GM19463 (cell line): ENCODE measurements at regions not wholly inside any gene's neighbourhood (a gene's known extent, or its start where the extent isn't known, plus 50 kb on each side); places are given as distances from the start of the nearest gene placed in this dataset.
"Not testable (repeated sequence)": the region's sequence is repeated elsewhere in the genome, so short reads cannot be mapped to it uniquely, and the experiment has no call there.

ENCODE experiments used
- ATAC-seq: cut with Tn5 transposase; IDR thresholded peaks from one replicate; pipeline ENCODE4 v1.9.1; 2021; ENCODE audit warnings: mild to moderate bottlenecking, moderate library complexity; ENCODE audit not compliant: unreplicated experiment

- ATAC-seq: no peak
Observed at GRCh38 chr2:4803396-4803795, 888.8 kb upstream of the SOX11 start.

GRCh38 chr2:4814137-4814536, 878.0 kb upstream of the SOX11 start:
- ATAC-seq: not testable (repeated sequence)

- ATAC-seq: no peak
Observed at GRCh38 chr2:4827836-4828235, 864.3 kb upstream of the SOX11 start.

GRCh38 chr2:4828682-4829374, 863.4 kb upstream of the SOX11 start:
- ATAC-seq: no peak

GRCh38 chr2:4831751-4832150, 860.4 kb upstream of the SOX11 start:
- ATAC-seq: no peak

- no peak for ATAC-seq
Observed at GRCh38 chr2:4832642-4833041, 859.5 kb upstream of the SOX11 start.

GRCh38 chr2:4838626-4839025, 853.6 kb upstream of the SOX11 start:
- ATAC-seq: no peak

GRCh38 chr2:4840791-4841190, 851.4 kb upstream of the SOX11 start:
- ATAC-seq: no peak

GRCh38 chr2:4844881-4845280, 847.3 kb upstream of the SOX11 start:
- no peak for ATAC-seq

GRCh38 chr2:4862031-4862430, 830.2 kb upstream of the SOX11 start:
- no peak for ATAC-seq

- no peak for ATAC-seq
Observed at GRCh38 chr2:4866198-4866597, 826.0 kb upstream of the SOX11 start.

- no peak for ATAC-seq
Observed at GRCh38 chr2:4868466-4868865, 823.7 kb upstream of the SOX11 start.

GRCh38 chr2:4869154-4869553, 823.0 kb upstream of the SOX11 start:
- ATAC-seq: no peak

- no peak for ATAC-seq
Observed at GRCh38 chr2:4873364-4873763, 818.8 kb upstream of the SOX11 start.

GRCh38 chr2:4873876-4874593, 818.1 kb upstream of the SOX11 start:
- ATAC-seq: no peak

GRCh38 chr2:4882421-4882820, 809.8 kb upstream of the SOX11 start:
- no peak for ATAC-seq

GRCh38 chr2:4882941-4883340, 809.2 kb upstream of the SOX11 start:
- no peak for ATAC-seq

GRCh38 chr2:4883375-4883774, 808.8 kb upstream of the SOX11 start:
- ATAC-seq: no peak

- no peak for ATAC-seq
Observed at GRCh38 chr2:4884117-4884571, 808.0 kb upstream of the SOX11 start.

- ATAC-seq: no peak
Observed at GRCh38 chr2:4891394-4891793, 800.8 kb upstream of the SOX11 start.

- no peak for ATAC-seq
Observed at GRCh38 chr2:4895371-4895770, 796.8 kb upstream of the SOX11 start.

GRCh38 chr2:4898706-4899105, 793.5 kb upstream of the SOX11 start:
- ATAC-seq: no peak

- no peak for ATAC-seq
Observed at GRCh38 chr2:4900242-4900641, 791.9 kb upstream of the SOX11 start.
